GM21529 (cell line): ENCODE measurements at regions not wholly inside any gene's neighbourhood (a gene's known extent, or its start where the extent isn't known, plus 50 kb on each side); places are given as distances from the start of the nearest gene placed in this dataset.
"Not testable (repeated sequence)": the region's sequence is repeated elsewhere in the genome, so short reads cannot be mapped to it uniquely, and the experiment has no call there.

Source experiments
- ATAC-seq: cut with Tn5 transposase; IDR thresholded peaks from one replicate; pipeline ENCODE4 v1.9.1; 2021; ENCODE audit not compliant: unreplicated experiment

DNA sequence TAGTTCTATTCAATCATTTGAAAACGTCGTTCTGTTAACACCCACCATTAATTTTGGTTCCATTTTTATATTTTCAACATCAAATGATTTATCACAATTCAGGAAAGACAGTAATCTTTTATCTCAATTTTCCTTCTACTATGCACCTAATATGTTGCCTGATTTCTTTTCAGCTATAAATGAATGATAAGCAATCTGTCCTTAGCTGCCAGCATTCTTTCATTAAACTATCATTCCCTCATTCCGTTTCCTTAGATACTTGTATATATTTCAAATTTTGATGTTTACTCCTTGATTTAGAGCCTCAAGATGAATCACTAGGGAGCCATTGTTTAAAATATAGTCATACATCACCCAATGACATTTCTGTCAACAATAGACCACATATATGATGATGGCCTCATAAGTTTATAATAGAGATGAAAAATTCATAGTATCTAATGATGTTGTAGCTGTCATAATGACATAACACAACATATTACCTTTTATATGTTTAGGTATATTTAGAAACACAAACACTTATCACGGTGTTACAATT lies 661.7 kb downstream of the IPMK start:
- no peak for ATAC-seq

DNA sequence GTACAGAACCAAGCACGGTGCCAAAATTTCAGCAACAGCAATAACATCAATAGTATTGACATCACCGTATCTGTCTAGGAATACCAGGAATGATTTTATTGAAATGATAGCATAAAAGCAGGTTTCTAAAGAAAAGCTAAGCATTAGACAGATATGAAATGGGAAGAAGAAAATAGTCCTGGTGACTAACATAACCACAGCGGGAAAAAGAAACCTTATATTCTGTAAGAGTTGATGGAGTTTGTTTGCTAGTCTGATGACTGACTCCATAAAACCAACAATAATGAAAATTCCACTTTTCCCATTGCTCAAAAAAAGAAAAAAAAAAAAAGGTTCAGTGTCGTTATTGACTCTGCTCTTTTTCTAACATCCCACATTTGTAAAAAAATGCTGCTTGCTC lies 668.3 kb downstream of the IPMK start:
- no peak for ATAC-seq

DNA sequence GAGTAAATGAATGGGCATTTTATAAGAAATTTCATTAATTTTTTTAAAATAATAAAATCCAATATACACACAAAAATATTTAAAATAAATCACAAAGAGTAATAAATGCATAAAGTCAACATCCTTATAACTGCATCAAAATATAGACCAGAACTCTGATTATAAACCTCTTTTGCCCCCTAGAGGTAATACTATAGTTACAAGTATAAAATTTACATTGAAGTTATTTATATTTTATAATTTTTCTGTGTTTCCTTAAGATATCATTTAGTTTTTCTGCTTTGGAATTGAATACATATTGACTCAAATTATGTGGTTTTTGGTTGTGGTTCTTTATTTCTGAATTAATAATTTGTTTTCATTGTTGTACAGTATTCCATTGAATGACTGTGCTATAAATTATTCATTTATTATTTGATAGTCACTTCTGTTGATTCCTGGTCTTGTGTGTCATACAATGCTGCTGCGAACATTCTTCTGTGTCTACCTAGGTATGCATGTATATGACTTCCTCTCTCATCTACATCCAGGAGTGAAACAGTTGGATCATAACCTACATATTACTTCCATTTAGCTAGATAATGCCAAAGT lies 673.6 kb downstream of the IPMK start:
- no peak for ATAC-seq

DNA sequence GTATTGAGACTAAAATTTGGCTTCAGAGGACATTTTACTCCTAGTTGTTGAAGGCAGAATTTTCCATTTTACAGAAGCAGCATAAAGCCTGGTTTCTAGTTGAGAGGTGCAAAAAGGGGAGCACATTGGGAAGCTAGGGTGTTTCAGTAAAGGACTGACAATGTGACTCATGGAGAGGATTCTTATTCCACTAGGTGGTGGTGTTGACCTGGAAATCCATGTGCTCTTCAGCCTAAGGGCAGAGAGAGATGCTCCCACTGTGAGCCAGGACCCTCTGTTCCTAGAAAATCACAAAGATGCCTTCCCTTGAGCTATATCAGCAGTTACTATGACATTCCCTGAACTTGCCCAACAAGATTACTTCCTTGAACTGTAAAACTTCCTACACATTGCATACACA lies 687.8 kb downstream of the IPMK start:
- ATAC-seq, result no peak

DNA sequence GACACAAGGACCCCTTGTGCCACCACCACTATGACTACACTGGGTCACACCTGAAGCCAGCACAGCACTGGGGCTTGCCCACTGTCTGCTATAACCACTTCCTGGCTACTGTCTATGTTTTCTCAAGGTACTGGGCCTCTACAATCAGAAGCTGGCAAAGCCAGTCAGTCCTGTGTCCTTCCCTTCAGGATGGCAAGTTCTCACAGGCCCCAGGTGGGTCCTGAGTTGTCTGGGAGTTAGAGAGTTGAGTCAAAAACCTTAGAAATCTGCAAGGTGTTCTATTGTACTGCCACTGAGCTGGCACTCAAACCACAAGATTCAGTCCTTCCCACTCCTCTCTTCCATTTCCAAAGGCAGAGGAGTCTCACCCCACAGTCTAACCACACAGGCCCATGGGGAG lies 705.5 kb downstream of the IPMK start:
- ATAC-seq, result no peak

DNA sequence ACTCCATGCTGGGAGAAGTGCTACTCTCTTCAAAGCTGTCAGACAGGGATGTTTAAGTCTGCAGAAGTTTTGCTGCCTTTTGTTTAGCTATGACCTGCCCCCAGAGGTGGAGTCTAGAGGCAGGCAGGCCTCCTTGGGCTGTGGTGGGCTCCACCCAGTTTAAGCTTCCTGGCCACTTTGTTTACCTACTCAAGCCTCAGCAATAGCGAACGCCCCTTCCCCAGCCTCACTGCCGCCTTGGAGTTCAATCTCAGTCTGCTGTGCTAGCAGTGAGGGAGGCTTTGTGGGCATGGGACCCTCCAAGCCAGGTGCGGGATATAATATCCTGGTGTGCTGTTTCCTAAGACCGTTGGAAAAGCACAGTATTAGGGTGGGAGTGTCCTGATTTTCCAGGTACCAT lies 715.9 kb downstream of the IPMK start:
- not testable (repeated sequence) for ATAC-seq

DNA sequence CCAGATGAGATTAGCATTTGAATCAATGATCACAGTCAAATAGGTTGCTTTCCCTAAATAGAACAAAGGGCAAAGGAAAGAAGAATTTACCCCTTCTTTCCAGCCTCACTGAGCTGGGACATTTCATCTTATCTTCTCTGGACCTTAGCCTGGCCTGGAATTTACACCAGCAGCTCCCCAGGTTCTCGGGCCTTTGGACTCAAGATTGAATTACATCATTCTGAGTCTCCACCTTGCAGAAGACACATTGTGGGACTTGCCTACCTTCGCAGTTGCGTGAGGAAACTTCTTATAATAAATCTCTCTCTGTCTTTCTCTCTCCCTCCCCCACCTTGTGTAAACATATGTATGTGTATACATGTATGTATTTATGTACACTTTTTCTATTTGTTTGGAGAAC lies 732.4 kb downstream of the IPMK start:
- no peak for ATAC-seq

DNA sequence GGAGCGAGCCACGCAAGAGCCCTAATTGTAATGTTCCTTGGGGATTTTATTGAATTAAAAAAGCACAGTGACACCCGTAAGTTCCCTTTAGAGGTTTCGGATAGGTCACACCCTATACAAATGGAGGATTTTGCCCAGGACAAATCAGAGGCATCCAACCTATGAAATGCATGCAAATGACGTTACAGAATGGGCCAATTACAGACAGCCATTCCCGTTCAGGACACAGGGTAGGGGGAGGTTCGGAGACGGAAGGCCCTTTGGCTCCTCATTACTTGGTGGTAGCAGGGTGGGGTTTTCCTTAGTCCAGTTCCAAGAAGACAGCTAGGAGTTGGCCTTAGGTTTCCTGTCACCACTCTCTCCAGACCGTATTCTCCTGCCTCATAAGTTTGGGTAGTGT lies 754.1 kb downstream of the IPMK start:
- ATAC-seq, result no peak

DNA sequence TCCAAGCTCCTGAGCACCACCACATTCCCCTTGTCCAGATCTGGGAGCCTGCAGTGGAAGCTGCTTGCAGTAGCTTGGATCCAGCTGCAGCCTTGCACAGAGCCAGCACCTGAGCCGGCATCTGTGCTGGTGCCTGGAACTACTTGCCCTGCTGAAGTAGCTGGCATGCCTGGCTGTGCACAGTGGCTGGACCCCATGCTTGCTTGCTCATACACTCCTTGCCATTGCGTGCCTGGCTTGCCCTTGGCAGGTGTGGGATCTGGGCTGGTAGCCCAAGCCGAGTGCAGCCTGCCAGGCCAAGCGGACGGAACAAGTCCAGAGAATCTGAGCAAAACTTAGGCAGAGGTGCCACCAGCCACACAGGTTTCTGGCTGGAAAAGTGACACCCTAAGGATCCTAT lies 759.9 kb downstream of the IPMK start:
- no peak for ATAC-seq

DNA sequence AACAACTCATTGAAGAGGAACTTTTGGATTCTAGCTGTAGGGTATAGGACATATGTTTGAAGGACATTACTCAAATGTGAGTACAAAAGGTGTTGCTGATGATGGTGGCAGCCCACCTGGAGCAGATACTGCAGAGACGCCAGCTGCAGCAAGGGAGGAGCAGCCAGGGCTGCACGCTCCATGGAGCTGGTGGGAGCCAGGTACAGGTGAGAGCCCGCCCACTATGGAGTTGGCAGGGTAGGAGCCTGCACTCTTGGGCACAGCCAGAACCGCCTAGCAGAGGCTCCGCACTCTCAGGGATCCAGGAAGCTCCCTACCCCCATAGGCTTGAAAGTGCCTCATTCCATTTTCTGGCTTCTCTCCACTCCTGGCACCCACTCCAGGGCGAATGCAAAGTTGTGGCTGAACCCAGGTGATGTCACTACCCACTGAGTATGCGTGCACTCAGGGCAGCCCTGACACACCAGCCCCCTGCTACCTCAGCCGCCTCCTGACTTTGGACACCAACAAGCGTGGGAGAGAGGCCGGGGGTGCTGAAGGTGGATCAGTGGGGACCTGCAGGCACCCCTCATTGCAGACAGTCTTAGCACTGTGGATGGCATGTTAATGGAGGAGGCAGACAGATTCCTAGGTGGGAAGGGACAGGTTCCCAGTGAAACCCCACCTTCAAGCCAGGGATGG lies 761.1 kb downstream of the IPMK start:
- ATAC-seq, result no peak

DNA sequence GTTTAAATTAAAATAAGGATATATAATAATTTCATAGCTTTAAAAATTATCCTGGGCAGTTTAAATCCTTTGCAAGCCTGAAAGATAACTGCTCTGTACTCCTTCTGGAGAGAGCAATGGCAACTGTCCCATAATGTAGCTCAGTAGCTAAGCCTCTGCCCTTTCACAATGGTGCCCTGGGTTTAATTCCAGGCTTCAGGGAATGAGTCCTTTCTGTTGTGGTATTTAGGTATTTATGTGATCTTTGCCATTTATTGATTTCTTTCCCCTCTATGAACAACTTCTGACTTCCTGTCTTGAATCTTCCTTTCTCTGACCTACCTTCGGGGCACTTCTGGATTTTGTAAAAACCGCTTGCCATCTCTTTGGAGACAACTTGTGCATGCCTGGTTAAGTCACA lies 773.2 kb downstream of the IPMK start:
- ATAC-seq, result no peak

DNA sequence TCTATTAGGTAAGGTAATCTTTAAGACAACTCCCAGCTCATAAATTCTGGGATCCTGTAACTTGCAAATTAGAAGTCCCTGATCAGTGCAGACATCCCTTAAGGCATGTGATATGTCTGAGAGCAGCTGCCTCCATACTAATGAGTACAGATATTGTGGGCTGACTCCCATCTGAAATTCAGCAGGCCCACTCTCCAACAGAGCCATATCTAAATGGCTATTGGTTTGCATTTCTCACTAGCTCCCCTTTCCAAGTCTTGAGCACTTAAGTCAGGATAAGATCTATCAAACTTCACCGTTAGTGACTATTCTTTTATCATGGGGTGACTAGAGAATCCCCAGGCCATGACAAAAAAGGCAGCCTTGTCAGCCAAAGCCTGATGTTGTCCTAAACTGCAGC lies 785.4 kb downstream of the IPMK start:
- no peak for ATAC-seq

DNA sequence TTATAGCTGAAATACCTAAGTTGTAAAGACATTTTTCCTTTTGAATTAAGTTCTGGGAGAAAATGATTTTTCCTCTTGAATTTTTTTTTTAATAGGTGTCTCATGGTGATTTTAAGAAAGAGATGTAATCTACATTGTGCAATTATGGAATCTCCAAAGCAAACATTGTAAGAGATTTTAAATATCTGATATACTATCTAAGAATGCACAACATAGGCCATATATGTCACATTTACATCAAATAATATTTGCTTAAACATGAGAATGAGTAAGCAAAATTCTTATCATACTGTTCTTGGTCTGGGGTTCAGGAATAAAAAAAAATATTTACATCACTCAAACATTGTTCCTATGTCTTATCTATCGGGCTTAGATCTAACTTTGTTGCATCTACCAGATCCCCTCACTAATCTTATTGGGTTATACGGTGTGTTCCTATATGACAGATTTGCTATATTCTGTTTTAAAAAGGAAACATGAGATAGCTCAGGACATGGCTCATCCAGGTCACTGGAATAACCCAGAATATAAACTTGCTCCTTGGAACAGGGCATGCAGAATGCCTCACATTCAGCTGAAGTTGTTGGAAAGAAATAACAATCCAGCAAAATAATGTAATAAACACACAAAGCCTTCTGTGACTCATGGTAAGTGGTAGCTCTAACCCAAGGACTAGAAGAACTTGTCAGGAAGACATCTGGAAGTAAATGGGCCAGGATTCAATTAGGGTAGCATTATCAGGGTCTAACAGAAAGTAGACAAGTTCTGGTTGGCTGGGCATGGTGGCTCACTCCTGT lies 794.7 kb downstream of the IPMK start:
- ATAC-seq, result no peak

DNA sequence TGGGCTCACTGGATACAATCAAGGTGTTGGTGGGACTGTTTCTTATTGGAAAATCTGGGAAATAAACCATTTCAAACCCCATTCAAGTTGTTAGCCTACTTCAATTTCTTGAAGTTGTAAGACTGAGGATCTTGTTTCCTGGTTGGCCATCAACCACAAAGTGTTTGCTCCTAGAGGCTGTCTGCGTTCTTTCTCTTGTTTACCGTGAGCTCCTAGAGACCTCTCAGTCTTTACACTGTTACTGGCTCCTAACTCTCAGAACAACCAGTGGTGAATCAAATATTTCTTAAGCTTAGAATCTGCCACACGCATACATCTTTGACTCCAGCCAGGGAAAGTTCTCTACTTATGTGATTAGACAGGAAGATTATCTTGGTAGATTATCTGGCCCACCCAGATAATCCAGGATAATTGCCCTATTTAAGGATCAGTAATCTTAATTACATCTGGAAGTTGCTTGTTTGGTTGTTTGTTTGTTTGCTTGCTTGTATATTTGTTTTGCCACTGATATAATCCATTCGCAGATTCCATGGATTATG lies 798.7 kb downstream of the IPMK start:
- ATAC-seq, result no peak

DNA sequence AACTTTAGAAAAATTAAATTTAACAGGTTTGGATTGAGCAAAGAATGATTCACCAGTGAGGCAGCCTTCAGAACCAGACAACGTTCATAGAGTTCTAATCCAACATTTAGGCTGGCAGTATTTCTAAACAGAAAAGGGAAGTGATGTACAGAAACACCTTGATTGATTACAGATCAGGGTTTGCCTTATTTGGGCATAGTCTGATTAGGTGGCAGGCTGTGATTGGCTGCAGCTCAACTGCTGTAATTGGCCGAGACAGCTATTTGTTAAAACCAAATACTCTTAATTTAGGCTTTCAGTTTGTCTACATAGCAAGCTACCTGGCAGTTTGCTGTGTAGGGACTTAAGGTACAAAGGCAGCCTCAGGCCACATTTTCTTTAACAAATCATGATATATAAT lies 802.5 kb downstream of the IPMK start:
- no peak for ATAC-seq

DNA sequence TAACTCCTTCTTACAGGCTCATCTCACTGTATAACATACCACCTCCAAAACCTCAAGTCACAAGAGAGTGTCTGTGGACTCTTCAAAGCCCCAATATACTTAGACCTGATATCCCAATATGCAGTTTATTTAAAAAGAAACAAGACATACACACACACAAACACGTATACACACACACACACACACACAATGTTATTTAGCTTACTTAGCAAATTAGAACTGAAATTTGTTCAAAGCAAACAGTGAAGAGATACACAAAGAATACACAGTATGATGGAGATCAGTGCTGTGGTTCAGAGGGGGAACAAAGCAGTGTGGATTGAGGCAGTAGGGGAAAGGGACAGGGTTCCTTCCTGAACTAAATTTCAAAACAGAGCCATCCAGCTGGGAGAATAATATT lies 807.2 kb downstream of the IPMK start:
- ATAC-seq, result no peak

DNA sequence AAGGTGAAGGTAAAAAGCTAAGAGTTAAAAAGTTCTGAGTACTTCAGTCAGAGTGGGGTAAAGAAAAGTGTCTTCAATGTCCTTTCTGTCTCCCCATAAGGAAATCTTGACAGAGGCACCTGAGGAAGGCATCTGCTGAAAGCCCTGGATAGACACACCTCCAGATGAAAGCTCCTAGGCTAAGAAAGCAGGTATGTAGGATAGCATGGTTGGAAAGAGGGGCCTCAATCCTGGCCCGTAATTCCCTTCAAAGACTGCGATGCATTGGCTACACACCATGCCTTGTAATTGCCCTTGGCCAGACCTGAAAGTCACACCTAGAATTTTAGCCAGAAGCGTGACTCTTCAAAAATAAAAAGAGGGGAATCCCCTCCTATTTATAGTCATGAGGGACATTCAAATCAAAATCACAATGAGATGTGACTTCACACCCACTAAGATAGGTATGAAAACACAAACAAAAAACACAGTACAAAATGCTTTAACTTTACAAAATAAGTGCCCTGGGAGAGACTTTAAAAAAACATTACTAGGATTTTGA lies 809.7 kb downstream of the IPMK start:
- no peak for ATAC-seq

DNA sequence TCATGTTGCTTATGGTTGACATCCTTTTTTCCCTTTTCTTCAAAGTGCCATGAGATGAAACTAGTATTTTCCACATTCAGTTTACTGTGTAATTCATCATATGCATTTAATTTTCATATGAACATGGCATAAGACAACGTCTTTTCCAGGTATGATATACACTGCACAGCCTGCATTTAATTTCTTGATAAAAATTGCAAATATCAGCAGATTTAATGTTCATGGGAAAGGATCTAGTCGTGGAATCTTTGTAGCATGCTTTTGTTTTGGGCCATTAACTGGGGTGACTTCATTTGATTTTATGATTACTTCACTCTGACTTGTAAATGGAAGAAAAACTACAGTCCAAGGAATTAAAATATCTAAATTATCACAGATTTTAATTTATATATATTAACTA lies 837.3 kb downstream of the IPMK start:
- no peak for ATAC-seq

DNA sequence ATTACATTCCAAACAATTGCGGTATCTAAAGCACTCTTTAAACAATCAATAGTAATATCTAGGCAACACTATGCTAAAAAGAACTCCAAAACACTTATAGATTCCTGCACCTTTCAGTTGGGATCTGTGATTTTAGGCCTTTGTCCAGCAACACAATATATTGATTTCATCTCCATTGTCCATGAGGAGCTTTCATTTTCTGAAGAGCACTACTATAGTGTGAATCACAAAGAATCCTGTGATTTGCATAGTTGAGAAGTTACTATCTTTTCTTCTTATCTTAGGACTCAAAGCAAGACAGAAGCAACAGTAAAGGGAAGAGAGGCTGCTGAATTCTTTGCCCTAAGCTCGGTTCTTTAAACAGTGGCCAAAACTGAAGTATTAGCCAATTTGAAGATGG lies 846.8 kb downstream of the IPMK start:
- no peak for ATAC-seq

DNA sequence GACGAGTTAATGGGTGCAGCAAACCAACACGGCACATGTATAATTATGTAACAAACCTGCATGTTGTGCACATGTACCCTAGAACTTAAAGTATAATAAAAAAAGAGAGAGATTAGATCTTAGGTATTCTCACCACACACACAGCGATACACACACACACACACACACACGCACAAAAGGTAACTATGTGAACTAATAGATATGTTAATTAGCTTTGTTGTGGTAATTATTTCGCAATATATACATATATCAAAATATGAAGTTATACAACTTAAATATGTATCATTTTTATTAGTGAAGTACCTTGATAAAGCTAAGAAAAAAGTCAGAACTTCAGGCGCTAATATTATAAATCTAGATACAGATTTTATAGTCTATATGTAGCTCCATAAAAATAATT lies 849.2 kb downstream of the IPMK start:
- no peak for ATAC-seq

DNA sequence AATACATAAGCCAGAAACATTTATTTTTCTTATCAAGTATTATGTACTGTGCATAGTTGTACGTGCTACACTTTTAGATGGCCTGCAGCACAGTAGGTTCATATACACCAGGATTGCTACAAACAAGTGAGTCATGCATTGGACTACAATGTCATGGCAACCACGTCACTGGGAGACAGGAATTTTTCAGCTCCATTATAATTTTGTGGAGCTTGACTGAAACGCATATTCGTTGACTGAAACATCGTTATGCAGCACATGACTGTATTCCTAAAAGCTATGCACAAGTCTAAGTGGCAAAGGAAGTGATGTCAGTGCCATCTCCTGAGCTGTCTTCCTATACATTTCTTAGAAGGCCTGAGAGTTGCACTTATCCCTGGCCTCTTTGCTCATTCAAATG lies 871.8 kb downstream of the IPMK start:
- ATAC-seq, result no peak

DNA sequence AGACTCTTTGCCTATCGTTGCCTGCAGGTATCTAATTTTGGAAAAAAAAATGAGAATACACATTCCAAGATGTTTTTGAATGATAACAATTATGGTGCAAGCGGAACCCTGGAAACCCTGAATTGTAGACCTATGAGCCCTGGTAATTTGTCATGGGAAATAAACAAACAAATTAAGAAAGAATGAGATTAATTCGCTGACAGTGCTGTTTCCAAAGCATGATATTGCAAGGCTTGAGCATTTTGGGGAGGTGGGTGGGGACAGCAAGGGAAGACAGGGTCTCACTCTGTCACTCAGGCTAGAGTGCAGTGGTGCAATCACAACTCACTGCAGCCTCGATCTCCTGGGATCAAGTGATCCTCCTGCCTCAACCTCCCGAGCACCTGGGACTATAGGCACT lies 900.3 kb downstream of the IPMK start:
- ATAC-seq, result no peak
